HG03039 (cell line): ENCODE measurements at regions not wholly inside any gene's neighbourhood (a gene's known extent, or its start where the extent isn't known, plus 50 kb on each side); places are given as distances from the start of the nearest gene placed in this dataset.
"Not testable (repeated sequence)": the region's sequence is repeated elsewhere in the genome, so short reads cannot be mapped to it uniquely, and the experiment has no call there.

Experiments used
- ATAC-seq: cut with Tn5 transposase; IDR thresholded peaks from one replicate; pipeline ENCODE4 v1.9.1; 2021; ENCODE audit warnings: mild to moderate bottlenecking, moderate library complexity; ENCODE audit not compliant: unreplicated experiment

GRCh38 chr2:167844714-167845530, 402.5 kb downstream of the STK39 start:
- no peak for ATAC-seq

- ATAC-seq, result no peak
Observed at GRCh38 chr2:167843657-167844056, 403.7 kb downstream of the STK39 start.

- no peak for ATAC-seq
Observed at GRCh38 chr2:167843217-167843616, 404.2 kb downstream of the STK39 start.

GRCh38 chr2:167842047-167842446, 405.3 kb downstream of the STK39 start:
- no peak for ATAC-seq

- ATAC-seq, result not testable (repeated sequence)
Observed at GRCh38 chr2:167835290-167835689, 412.1 kb downstream of the STK39 start.

GRCh38 chr2:167834707-167835106, 412.7 kb downstream of the STK39 start:
- no peak for ATAC-seq

- no peak for ATAC-seq
Observed at GRCh38 chr2:167833294-167833693, 414.1 kb downstream of the STK39 start.

GRCh38 chr2:167832868-167833287, 414.5 kb downstream of the STK39 start:
- no peak for ATAC-seq

GRCh38 chr2:167827352-167828097, 419.9 kb downstream of the STK39 start:
- ATAC-seq, result no peak

- ATAC-seq, result no peak
Observed at GRCh38 chr2:167826906-167827305, 420.5 kb downstream of the STK39 start.

GRCh38 chr2:167825664-167826063, 421.7 kb downstream of the STK39 start:
- ATAC-seq, result no peak

- no peak for ATAC-seq
Observed at GRCh38 chr2:167822690-167823465, 424.5 kb downstream of the STK39 start.

- ATAC-seq, result no peak
Observed at GRCh38 chr2:167820488-167820887, 426.9 kb downstream of the STK39 start.

- no peak for ATAC-seq
Observed at GRCh38 chr2:167818521-167818920, 428.9 kb downstream of the STK39 start.

- no peak for ATAC-seq
Observed at GRCh38 chr2:167817908-167818307, 429.5 kb downstream of the STK39 start.

GRCh38 chr2:167817422-167817821, 430.0 kb downstream of the STK39 start:
- ATAC-seq, result no peak

- no peak for ATAC-seq
Observed at GRCh38 chr2:167816874-167817290, 430.5 kb downstream of the STK39 start.

- ATAC-seq, result no peak
Observed at GRCh38 chr2:167814881-167815718, 432.3 kb downstream of the STK39 start.

- ATAC-seq, result not testable (repeated sequence)
Observed at GRCh38 chr2:167814482-167814880, 432.9 kb downstream of the STK39 start.

- ATAC-seq, result not testable (repeated sequence)
Observed at GRCh38 chr2:167809799-167810198, 437.6 kb downstream of the STK39 start.
